HEK293T (cell line): ENCODE measurements at regions not wholly inside any gene's neighbourhood (a gene's known extent, or its start where the extent isn't known, plus 50 kb on each side); places are given as distances from the start of the nearest gene placed in this dataset.

Experiments used
- ARNT ChIP-seq: fragments of 450-650 bp; IDR thresholded peaks from 2 replicates; pipeline ENCODE4 v1.6.1; 2017; ENCODE audit warnings: mild to moderate bottlenecking
- FOXA1 ChIP-seq: fragments of 450-650 bp; IDR thresholded peaks from 2 replicates; pipeline ENCODE4 v1.6.1; 2016; ENCODE audit warnings: mild to moderate bottlenecking
- NFRKB ChIP-seq: fragments of 450-650 bp; IDR thresholded peaks from 2 replicates; pipeline ENCODE4 v1.6.1; 2016; ENCODE audit warnings: mild to moderate bottlenecking, moderate library complexity
- SP1 ChIP-seq: fragments of 450-650 bp; IDR thresholded peaks from 2 replicates; pipeline ENCODE4 v1.6.1; 2017

GRCh38 chr7:41756650-41757182, 53.8 kb upstream of the INHBA start:
- no peak for TF ChIP-seq NFRKB
- no peak for TF ChIP-seq FOXA1
- TF ChIP-seq SP1: no peak
- no peak for TF ChIP-seq ARNT
